Type B pancreatic cell (in vitro differentiated cells): ENCODE measurements at regions not wholly inside any gene's neighbourhood (a gene's known extent, or its start where the extent isn't known, plus 50 kb on each side); places are given as distances from the start of the nearest gene placed in this dataset.

ENCODE experiments used
- DNase-seq: peaks from one replicate; pipeline ENCODE4 v3.0.0; 2021; ENCODE audit warnings: mixed read lengths; ENCODE audit not compliant: unreplicated experiment; ENCODE audit errors: extremely low spot score
- H3K27ac Mint-ChIP-seq: 2 replicates; pipeline ENCODE4 v1.8.0; 2021; ENCODE audit warnings: mild to moderate bottlenecking, mixed read lengths
- H3K27me3 Mint-ChIP-seq: 2 replicates; pipeline ENCODE4 v1.8.0; 2021; ENCODE audit warnings: mixed read lengths
- H3K36me3 Mint-ChIP-seq: 2 replicates; pipeline ENCODE4 v1.8.0; 2021; ENCODE audit warnings: mixed read lengths
- H3K4me1 Mint-ChIP-seq: one replicate; pipeline ENCODE4 v1.8.0; 2021; ENCODE audit warnings: mixed read lengths; ENCODE audit not compliant: unreplicated experiment
- H3K4me3 Mint-ChIP-seq: 2 replicates; pipeline ENCODE4 v1.8.0; 2021; ENCODE audit warnings: mild to moderate bottlenecking, mixed read lengths
- H3K9me3 Mint-ChIP-seq: 2 replicates; pipeline ENCODE4 v1.8.0; 2021; ENCODE audit warnings: mixed read lengths
- CTCF ChIP-seq: fragments of 200-600 bp; sonication (generic); conservative IDR thresholded peaks from 2 replicates; pipeline ENCODE4 v1.5.0; 2021; ENCODE audit warnings: antibody characterized with exemption, mild to moderate bottlenecking

GRCh38 chr6:119467488-119468081 is 118.0 kb upstream of the MAN1A1 start:
- Mint-ChIP-seq H3K36me3 (no peaks in the 10 kb centered on the region), H3K4me3 (no peak overlapping the region), H3K9me3 (no peaks in the 10 kb centered on the region), H3K4me1 (no peaks in the 10 kb centered on the region), H3K27me3 (no peaks in the 10 kb centered on the region), H3K27ac (no peak overlapping the region)
- no peak for DNase-seq
- TF ChIP-seq CTCF: no peak

GRCh38 chr6:119466226-119466625 is 116.7 kb upstream of the MAN1A1 start:
- peaks cover 3% of the 10 kb centered on the region for H3K27me3 Mint-ChIP-seq
- H3K9me3 Mint-ChIP-seq: peaks cover 2% of the 10 kb centered on the region
- no peak overlapping the region for H3K4me3 Mint-ChIP-seq
- no peak for TF ChIP-seq CTCF
- H3K36me3 Mint-ChIP-seq: no peaks in the 10 kb centered on the region
- DNase-seq: no peak
- no peak overlapping the region for H3K27ac Mint-ChIP-seq
- H3K4me1 Mint-ChIP-seq: no peaks in the 10 kb centered on the region

- DNase-seq: no peak
- H3K27ac Mint-ChIP-seq: no peak overlapping the region
- H3K4me1 Mint-ChIP-seq: no peaks in the 10 kb centered on the region
- H3K9me3 Mint-ChIP-seq: peaks cover 8% of the 10 kb centered on the region
- no peaks in the 10 kb centered on the region for H3K36me3 Mint-ChIP-seq
- no peak for TF ChIP-seq CTCF
- H3K27me3 Mint-ChIP-seq: peaks cover 3% of the 10 kb centered on the region
- no peak overlapping the region for H3K4me3 Mint-ChIP-seq
These were observed 113.6 kb upstream of the MAN1A1 start for GRCh38 chr6:119463081-119463626.

- no peak for DNase-seq
- H3K9me3 Mint-ChIP-seq: peaks cover 8% of the 10 kb centered on the region
- peaks cover 3% of the 10 kb centered on the region for H3K27me3 Mint-ChIP-seq
- no peak for TF ChIP-seq CTCF
- H3K4me1 Mint-ChIP-seq: no peaks in the 10 kb centered on the region
- no peak overlapping the region for H3K4me3 Mint-ChIP-seq
- H3K36me3 Mint-ChIP-seq: no peaks in the 10 kb centered on the region
- no peak overlapping the region for H3K27ac Mint-ChIP-seq
These were observed 111.6 kb upstream of the MAN1A1 start for GRCh38 chr6:119461187-119461586.

- no peaks in the 10 kb centered on the region for H3K4me1 Mint-ChIP-seq
- H3K4me3 Mint-ChIP-seq: no peak overlapping the region
- H3K27ac Mint-ChIP-seq: no peak overlapping the region
- peaks cover 8% of the 10 kb centered on the region for H3K9me3 Mint-ChIP-seq
- no peak for TF ChIP-seq CTCF
- DNase-seq: no peak
- no peaks in the 10 kb centered on the region for H3K36me3 Mint-ChIP-seq
- peaks cover 3% of the 10 kb centered on the region for H3K27me3 Mint-ChIP-seq
These were observed 109.8 kb upstream of the MAN1A1 start for GRCh38 chr6:119459207-119459974.
